Astrocyte (in vitro differentiated cells and primary cell): ENCODE measurements at regions not wholly inside any gene's neighbourhood (a gene's known extent, or its start where the extent isn't known, plus 50 kb on each side); places are given as distances from the start of the nearest gene placed in this dataset.

Experiments used
- CTCF ChIP-seq: IDR thresholded peaks from 2 replicates; pipeline ENCODE4 v1.5.1; 2011; ENCODE audit warnings: low read depth, mild to moderate bottlenecking, inconsistent platforms, low read length, moderate library complexity; ENCODE audit not compliant: insufficient read depth
- EZH2 ChIP-seq: IDR thresholded peaks from 2 replicates; pipeline ENCODE4 v1.6.1; 2012; ENCODE audit warnings: mild to moderate bottlenecking, low read length, inconsistent platforms; ENCODE audit not compliant: insufficient read depth

- TF ChIP-seq CTCF: no peak
- no peak for TF ChIP-seq EZH2
Measured at GRCh38 chr17:70235252-70235651, 65.9 kb downstream of the KCNJ2 start.
